HG03521 (cell line): ENCODE measurements at regions not wholly inside any gene's neighbourhood (a gene's known extent, or its start where the extent isn't known, plus 50 kb on each side); places are given as distances from the start of the nearest gene placed in this dataset.
"Not testable (repeated sequence)": the region's sequence is repeated elsewhere in the genome, so short reads cannot be mapped to it uniquely, and the experiment has no call there.

Experiments
- ATAC-seq: cut with Tn5 transposase; IDR thresholded peaks from one replicate; pipeline ENCODE4 v1.9.1; 2021; ENCODE audit warnings: mild to moderate bottlenecking, moderate library complexity; ENCODE audit not compliant: unreplicated experiment

GRCh38 chr13:99677116-99677951, 176.1 kb downstream of the TM9SF2 start:
- ATAC-seq, result no peak

GRCh38 chr13:99671746-99672145, 170.5 kb downstream of the TM9SF2 start:
- no peak for ATAC-seq

- ATAC-seq, result not testable (repeated sequence)
Measured at GRCh38 chr13:99669096-99669495, 167.8 kb downstream of the TM9SF2 start.

- no peak for ATAC-seq
Measured at GRCh38 chr13:99666146-99666805, 165.0 kb downstream of the TM9SF2 start.

GRCh38 chr13:99665711-99666110, 164.4 kb downstream of the TM9SF2 start:
- ATAC-seq, result no peak

GRCh38 chr13:99663908-99664307, 162.6 kb downstream of the TM9SF2 start:
- no peak for ATAC-seq

GRCh38 chr13:99663185-99663825, 162.0 kb downstream of the TM9SF2 start:
- ATAC-seq, result no peak

GRCh38 chr13:99662678-99663077, 161.4 kb downstream of the TM9SF2 start:
- ATAC-seq, result no peak

- no peak for ATAC-seq
Measured at GRCh38 chr13:99661791-99662190, 160.5 kb downstream of the TM9SF2 start.

- ATAC-seq, result no peak
Measured at GRCh38 chr13:99659866-99660554, 158.7 kb downstream of the TM9SF2 start.

- no peak for ATAC-seq
Measured at GRCh38 chr13:99659226-99659625, 158.0 kb downstream of the TM9SF2 start.

GRCh38 chr13:99658261-99658991, 157.2 kb downstream of the TM9SF2 start:
- ATAC-seq, result peak; percentile 40

- ATAC-seq, result peak; percentile 28
Measured at GRCh38 chr13:99657848-99658260, 156.6 kb downstream of the TM9SF2 start.

GRCh38 chr13:99656844-99657381, 155.6 kb downstream of the TM9SF2 start:
- no peak for ATAC-seq

GRCh38 chr13:99656092-99656745, 154.9 kb downstream of the TM9SF2 start:
- peak; percentile 50 for ATAC-seq

GRCh38 chr13:99655351-99656091, 154.2 kb downstream of the TM9SF2 start:
- no peak for ATAC-seq

- no peak for ATAC-seq
Measured at GRCh38 chr13:99654076-99654475, 152.8 kb downstream of the TM9SF2 start.

- ATAC-seq, result no peak
Measured at GRCh38 chr13:99653526-99653925, 152.3 kb downstream of the TM9SF2 start.

- ATAC-seq, result no peak
Measured at GRCh38 chr13:99652901-99653300, 151.6 kb downstream of the TM9SF2 start.
